ENCODE measurements at regions not wholly inside any gene's neighbourhood (a gene's known extent, or its start where the extent isn't known, plus 50 kb on each side); places are given as distances from the start of the nearest gene placed in this dataset.

GRCh38 chr14:62592877-62593276 is 452.4 kb downstream of the KCNH5 start:
- no peak for TF ChIP-seq TARDBP (IDR thresholded peaks at IDR 0.05)
- no peak for TF ChIP-seq BHLHE40 (IDR thresholded peaks at IDR 0.05; ENCODE audit: borderline replicate concordance)
- no peak for TF ChIP-seq HDGF (IDR thresholded peaks at IDR 0.05; ENCODE audit: borderline replicate concordance)
- no peak for TF ChIP-seq CTBP1 (IDR thresholded peaks at IDR 0.05; ENCODE audit: borderline replicate concordance)
- no peak for TF ChIP-seq FOXM1 (IDR thresholded peaks at IDR 0.05; ENCODE audit: borderline replicate concordance)
- no peak for TF ChIP-seq SP1 (IDR thresholded peaks at IDR 0.05)
- TF ChIP-seq PKNOX1 (IDR thresholded peaks at IDR 0.05) = no peak
- no peak for TF ChIP-seq ARNT (IDR thresholded peaks at IDR 0.05)
- no peak for TF ChIP-seq FOXA1 (IDR thresholded peaks at IDR 0.05)
- TF ChIP-seq NFRKB (IDR thresholded peaks at IDR 0.05) = no peak
- TF ChIP-seq FOXK2 (IDR thresholded peaks at IDR 0.05) = no peak
- TF ChIP-seq SUZ12 (IDR thresholded peaks at IDR 0.05) = no peak

Measured in HEK293T (cell line).